Naive thymus-derived CD4-positive, alpha-beta T cell (primary cell): ENCODE measurements at regions not wholly inside any gene's neighbourhood (a gene's known extent, or its start where the extent isn't known, plus 50 kb on each side); places are given as distances from the start of the nearest gene placed in this dataset.

Source experiments
- ATAC-seq: fragments of 150-1000 bp; cut with Tn5 transposase; 2 replicates; pipeline ENCODE4 v1.10.0; 2021; ENCODE audit warnings: mild to moderate bottlenecking, moderate library complexity
- CTCF ChIA-PET: fragments of 350-600 bp; sonication (Branson Sonifier 250); formaldehyde crosslinking; loops from one replicate; lab custom pipeline; 2021; ENCODE audit warnings: antibody characterized with exemption; lab: Charles Lee
- POLR2A ChIA-PET: fragments of 350-600 bp; sonication (Branson Sonifier 250); formaldehyde crosslinking; loops from one replicate; lab custom pipeline; 2021; ENCODE audit warnings: antibody characterized with exemption, inconsistent platforms; lab: Charles Lee
- DNase-seq, 9 donors: peaks; one replicate each; pipeline versions ENCODE4 v3.0.0 to v3.0.0-alpha.2; 2020 to 2022; ENCODE audit warnings: mixed read lengths in 1 of 9
- H3K27ac ChIP-seq: one replicate; pipeline ENCODE4 v1.7.0; 2013; ENCODE audit warnings: mild to moderate bottlenecking, low read depth, low read length, moderate library complexity
- H3K27me3 ChIP-seq, 2 donors: one replicate each; pipeline ENCODE4 v1.7.0; 2013; ENCODE audit warnings: low read length in 2 of 2, mild to moderate bottlenecking in 2 of 2, moderate library complexity in 2 of 2; ENCODE audit not compliant: control insufficient read depth in 2 of 2, insufficient read depth in 2 of 2
- H3K36me3 ChIP-seq, 3 experiments: 1 replicate in 2 of 3; 2 replicates in 1 of 3; pipeline ENCODE4 v1.7.0; 2013; ENCODE audit warnings: low read length in 3 of 3, mild to moderate bottlenecking in 3 of 3, moderate library complexity in 1 of 3; ENCODE audit not compliant: insufficient read depth in 3 of 3, control insufficient read depth in 2 of 3
- H3K4me1 ChIP-seq, 2 donors: one replicate each; pipeline ENCODE4 v1.7.0; 2013; ENCODE audit warnings: low read length in 2 of 2, mild to moderate bottlenecking in 2 of 2, moderate library complexity in 1 of 2; ENCODE audit not compliant: control insufficient read depth in 2 of 2, insufficient read depth in 2 of 2
- H3K4me3 ChIP-seq: 2 replicates; pipeline ENCODE4 v1.7.0; 2013; ENCODE audit warnings: mild to moderate bottlenecking, low read length
- H3K9me3 ChIP-seq, 3 experiments: 1 replicate in 2 of 3; 2 replicates in 1 of 3; pipeline ENCODE4 v1.7.0; 2013; ENCODE audit warnings: low read length in 3 of 3; ENCODE audit not compliant: control insufficient read depth in 2 of 3
- H3K27ac Mint-ChIP-seq, 9 donors: one replicate each; pipeline ENCODE4 v1.8.0; 2020 to 2022; ENCODE audit warnings: mixed read lengths in 9 of 9, mild to moderate bottlenecking in 8 of 9, moderate library complexity in 5 of 9, inconsistent platforms in 2 of 9
- H3K27me3 Mint-ChIP-seq, 5 donors: one replicate each; pipeline ENCODE4 v1.8.0; 2021 to 2022; ENCODE audit warnings: mixed read lengths in 5 of 5, mild to moderate bottlenecking in 1 of 5
- H3K36me3 Mint-ChIP-seq, 5 donors: one replicate each; pipeline ENCODE4 v1.8.0; 2020 to 2022; ENCODE audit warnings: mixed read lengths in 5 of 5, mild to moderate bottlenecking in 3 of 5, inconsistent platforms in 1 of 5
- H3K4me1 Mint-ChIP-seq, 7 donors: one replicate each; pipeline ENCODE4 v1.8.0; 2020 to 2022; ENCODE audit warnings: mixed read lengths in 7 of 7, mild to moderate bottlenecking in 3 of 7, inconsistent platforms in 1 of 7
- H3K4me3 Mint-ChIP-seq, 10 donors: one replicate each; pipeline ENCODE4 v1.8.0; 2020 to 2022; ENCODE audit warnings: mild to moderate bottlenecking in 10 of 10, mixed read lengths in 10 of 10, moderate library complexity in 6 of 10, inconsistent platforms in 2 of 10
- H3K9me3 Mint-ChIP-seq, 11 donors: one replicate each; pipeline ENCODE4 v1.8.0; 2020 to 2022; ENCODE audit warnings: mixed read lengths in 11 of 11, mild to moderate bottlenecking in 4 of 11, inconsistent platforms in 1 of 11, moderate library complexity in 1 of 11
- intact Hi-C, 2 donors: fragments of 100-400 bp; cut with micrococcal nuclease; formaldehyde crosslinking; loops; one replicate each; pipeline ENCODE4 v1.15.1; 2023

DNA sequence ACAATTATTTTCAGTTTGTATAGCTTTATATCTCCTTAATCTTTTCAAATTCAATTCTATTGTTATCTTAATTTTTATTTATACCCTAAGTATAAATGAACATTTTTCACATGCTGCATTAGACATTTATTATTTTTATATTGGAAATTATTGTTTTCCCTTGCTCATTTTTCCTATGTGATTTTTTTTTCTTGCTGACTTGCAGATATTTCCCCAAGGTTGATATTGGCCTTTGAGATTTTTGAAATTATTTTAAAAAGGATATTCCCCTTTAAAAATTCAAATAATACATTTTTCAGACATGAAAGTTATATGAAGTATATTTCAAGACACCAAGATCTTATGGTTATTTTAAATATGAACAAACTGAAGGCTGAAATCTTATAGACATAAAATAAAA lies 234.2 kb downstream of the TRIM36 start:
- Histone ChIP-seq H3K4me1 (no peaks in the 10 kb centered on the region), H3K27ac (no peak overlapping the region), H3K27me3 (no peaks in the 10 kb centered on the region), H3K9me3 (peaks cover 0 to 8% (median 0%) of the 10 kb centered on the region in 3 experiments), H3K4me3 (no peak overlapping the region), H3K36me3 (no peaks in the 10 kb centered on the region)
- Mint-ChIP-seq H3K4me3 (no peak overlapping the region), H3K9me3 (peaks cover 4 to 35% (median 16%) of the 10 kb centered on the region in 11 donors), H3K36me3 (peaks cover 0 to 7% (median 0%) of the 10 kb centered on the region in 5 donors), H3K27me3 (no peaks in the 10 kb centered on the region), H3K4me1 (no peaks in the 10 kb centered on the region), H3K27ac (no peak overlapping the region)
- ChIA-PET POLR2A (no interaction called here), CTCF (no interaction called here)
- ATAC-seq (no peak), DNase-seq (no peak)
- intact Hi-C loops, result no loop called here

DNA sequence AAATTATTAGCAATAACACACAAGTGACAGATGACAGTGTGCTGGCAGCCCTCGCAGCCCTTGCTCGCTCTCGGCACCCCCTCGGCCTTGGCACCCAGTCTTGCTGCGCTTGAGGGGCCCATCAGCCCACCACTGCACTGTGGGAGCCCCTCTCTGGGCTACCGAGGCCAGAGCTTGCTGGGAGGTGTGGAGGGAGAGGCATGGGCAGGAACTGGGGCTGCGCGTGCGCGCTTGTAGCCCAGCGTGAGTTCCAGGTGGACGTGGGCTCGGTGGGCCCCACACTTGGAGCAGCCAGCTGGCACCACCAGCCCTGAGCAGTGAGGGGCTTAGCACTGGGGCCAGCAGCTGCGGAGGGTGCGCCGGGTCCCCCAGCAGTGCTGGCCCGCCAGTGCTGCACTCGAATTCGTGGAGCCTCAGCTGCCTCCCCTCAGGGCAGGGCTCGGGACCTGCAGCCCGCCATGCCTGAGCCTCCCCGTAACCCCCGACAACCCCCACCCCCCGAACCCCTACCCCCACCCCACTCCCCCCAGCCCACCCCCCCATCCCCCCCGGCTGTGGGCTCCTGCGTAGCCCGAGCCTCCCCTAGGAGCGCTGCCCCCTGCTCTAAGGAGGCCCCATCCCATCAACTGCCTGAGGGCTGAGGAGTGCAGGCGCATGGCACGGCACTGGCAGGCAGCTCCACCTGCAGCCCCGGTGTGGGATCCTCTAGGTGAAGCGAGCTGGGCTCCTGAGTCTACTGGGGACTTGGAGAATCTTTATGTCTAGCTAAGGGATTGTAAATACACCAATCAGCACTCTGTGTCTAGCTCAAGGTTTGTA lies 240.9 kb downstream of the TRIM36 start:
- ChIA-PET POLR2A (no interaction called here), CTCF (no interaction called here)
- no peaks in the 10 kb centered on the region for H3K27me3 Mint-ChIP-seq
- no peak overlapping the region for H3K4me3 Mint-ChIP-seq
- Histone ChIP-seq H3K9me3 (no peaks in the 10 kb centered on the region), H3K4me3 (no peak overlapping the region), H3K36me3 (no peaks in the 10 kb centered on the region), H3K27ac (no peak overlapping the region), H3K27me3 (no peaks in the 10 kb centered on the region), H3K4me1 (no peaks in the 10 kb centered on the region)
- no peak for DNase-seq
- no peak overlapping the region for H3K27ac Mint-ChIP-seq
- no peaks in the 10 kb centered on the region for H3K36me3 Mint-ChIP-seq
- intact Hi-C loops, result no loop called here
- H3K4me1 Mint-ChIP-seq, result peaks cover 0 to 2% (median 0%) of the 10 kb centered on the region in 7 donors
- H3K9me3 Mint-ChIP-seq, result peaks cover 0 to 5% (median 0%) of the 10 kb centered on the region in 11 donors
- no peak for ATAC-seq

DNA sequence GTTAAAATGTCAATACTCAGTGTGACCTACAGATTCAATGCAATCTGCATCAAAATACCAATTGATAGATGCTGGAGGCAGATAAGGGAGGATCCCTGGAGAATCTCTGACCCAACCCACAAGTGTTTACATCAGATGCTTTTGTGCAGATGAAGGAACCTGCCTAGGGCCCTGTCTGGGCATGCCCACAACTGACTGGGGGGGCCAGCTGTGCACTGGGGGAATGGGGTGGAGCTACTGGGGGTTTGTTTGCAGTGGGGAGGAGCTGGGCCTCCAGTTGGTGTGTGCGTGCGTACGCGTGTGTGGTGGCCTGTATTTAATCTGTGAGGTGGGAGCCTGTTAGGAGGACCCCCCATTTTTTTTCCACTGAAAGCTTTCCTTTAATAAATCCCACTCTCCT lies 244.9 kb downstream of the TRIM36 start:
- POLR2A ChIA-PET, result no interaction called here

DNA sequence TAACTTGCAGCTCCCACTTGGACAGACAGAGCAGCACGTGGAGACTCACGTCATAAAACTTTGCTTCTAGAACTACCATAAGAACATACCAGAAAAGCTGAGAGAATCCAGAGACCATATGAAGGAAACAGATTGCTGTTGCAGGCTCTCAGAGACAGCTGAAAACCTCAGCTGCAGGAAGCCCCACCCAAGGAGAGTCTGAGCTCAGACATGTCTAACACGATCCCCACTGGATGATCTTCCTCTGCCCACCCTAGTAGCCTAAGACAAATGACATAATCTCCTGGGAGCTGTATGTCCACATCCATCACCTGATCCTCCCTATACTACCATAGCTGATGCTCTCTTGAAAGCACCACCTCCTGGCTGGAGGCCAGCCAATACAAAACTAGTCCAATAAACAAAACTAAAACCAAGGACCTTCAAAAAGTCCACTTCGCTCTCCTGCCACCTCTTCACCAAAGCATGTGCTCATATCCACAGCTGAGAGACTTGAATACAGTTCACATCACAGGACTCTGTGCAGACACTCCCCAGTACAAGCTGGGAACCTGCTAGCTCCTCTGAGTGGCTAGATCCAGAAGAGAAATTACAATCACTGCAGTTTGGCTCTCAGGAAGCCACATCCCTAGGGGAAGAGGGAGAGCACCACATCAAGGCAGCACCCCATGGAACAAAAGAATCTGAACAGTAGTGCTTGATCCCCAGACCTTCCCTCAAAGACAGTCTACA lies 257.4 kb downstream of the TRIM36 start:
- Mint-ChIP-seq H3K36me3 (no peaks in the 10 kb centered on the region), H3K4me1 (no peaks in the 10 kb centered on the region), H3K4me3 (no peak overlapping the region), H3K9me3 (peaks cover 0 to 29% (median 15%) of the 10 kb centered on the region in 11 donors), H3K27me3 (no peaks in the 10 kb centered on the region), H3K27ac (no peak overlapping the region)
- H3K4me1 ChIP-seq, result no peaks in the 10 kb centered on the region
- H3K36me3 ChIP-seq, result no peaks in the 10 kb centered on the region
- ATAC-seq (no peak), DNase-seq (no peak)
- intact Hi-C loops, result no loop called here
- no peak overlapping the region for H3K27ac ChIP-seq
- ChIA-PET CTCF (no interaction called here), POLR2A (no interaction called here)
- H3K9me3 ChIP-seq, result no peaks in the 10 kb centered on the region
- no peak overlapping the region for H3K4me3 ChIP-seq
- H3K27me3 ChIP-seq, result no peaks in the 10 kb centered on the region

More for the DNA sequence above, 244.9 kb downstream of the TRIM36 start:
- H3K36me3 ChIP-seq, result no peaks in the 10 kb centered on the region
- H3K27me3 ChIP-seq, result no peaks in the 10 kb centered on the region
- peaks cover 0 to 2% (median 0%) of the 10 kb centered on the region in 5 donors for H3K27me3 Mint-ChIP-seq
- peaks cover 0 to 12% (median 5%) of the 10 kb centered on the region in 11 donors for H3K9me3 Mint-ChIP-seq
- no peak overlapping the region for H3K4me3 ChIP-seq
- no peak overlapping the region for H3K4me3 Mint-ChIP-seq
- H3K36me3 Mint-ChIP-seq, result no peaks in the 10 kb centered on the region
- no peak overlapping the region for H3K27ac Mint-ChIP-seq
- no peak overlapping the region for H3K27ac ChIP-seq
- peaks cover 0 to 2% (median 0%) of the 10 kb centered on the region in 7 donors for H3K4me1 Mint-ChIP-seq
- ATAC-seq (no peak), DNase-seq (no peak)
- no peaks in the 10 kb centered on the region for H3K4me1 ChIP-seq
- no peaks in the 10 kb centered on the region for H3K9me3 ChIP-seq
- CTCF ChIA-PET, result no interaction called here
- intact Hi-C loops, result no loop called here

DNA sequence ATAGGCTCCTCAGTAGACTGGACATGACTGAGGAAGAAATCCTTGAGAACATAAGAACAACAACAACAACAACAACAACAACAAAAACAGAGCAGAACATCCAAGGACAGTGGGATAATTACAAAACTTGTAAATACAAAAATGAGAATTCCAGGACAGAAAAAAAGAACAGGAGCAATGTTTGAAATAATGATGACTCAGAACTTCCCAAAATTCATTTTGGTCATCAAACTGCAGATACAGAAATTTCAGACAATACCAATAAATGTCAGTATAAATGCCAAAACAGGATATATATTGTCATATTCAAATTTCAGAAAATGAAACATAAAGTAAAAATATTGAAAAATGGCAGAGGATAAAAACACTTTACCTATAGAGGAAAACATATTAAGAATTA lies 259.0 kb downstream of the TRIM36 start:
- Histone ChIP-seq H3K9me3 (no peaks in the 10 kb centered on the region), H3K36me3 (no peaks in the 10 kb centered on the region), H3K4me3 (no peak overlapping the region), H3K4me1 (no peaks in the 10 kb centered on the region), H3K27ac (no peak overlapping the region), H3K27me3 (no peaks in the 10 kb centered on the region)
- peaks cover 0 to 35% (median 17%) of the 10 kb centered on the region in 11 donors for H3K9me3 Mint-ChIP-seq
- no peak overlapping the region for H3K27ac Mint-ChIP-seq
- ChIA-PET POLR2A (no interaction called here), CTCF (no interaction called here)
- no peaks in the 10 kb centered on the region for H3K36me3 Mint-ChIP-seq
- no peaks in the 10 kb centered on the region for H3K27me3 Mint-ChIP-seq
- no peak overlapping the region for H3K4me3 Mint-ChIP-seq
- intact Hi-C loops, result no loop called here
- no peak for ATAC-seq
- H3K4me1 Mint-ChIP-seq, result no peaks in the 10 kb centered on the region
- DNase-seq, result no peak

DNA sequence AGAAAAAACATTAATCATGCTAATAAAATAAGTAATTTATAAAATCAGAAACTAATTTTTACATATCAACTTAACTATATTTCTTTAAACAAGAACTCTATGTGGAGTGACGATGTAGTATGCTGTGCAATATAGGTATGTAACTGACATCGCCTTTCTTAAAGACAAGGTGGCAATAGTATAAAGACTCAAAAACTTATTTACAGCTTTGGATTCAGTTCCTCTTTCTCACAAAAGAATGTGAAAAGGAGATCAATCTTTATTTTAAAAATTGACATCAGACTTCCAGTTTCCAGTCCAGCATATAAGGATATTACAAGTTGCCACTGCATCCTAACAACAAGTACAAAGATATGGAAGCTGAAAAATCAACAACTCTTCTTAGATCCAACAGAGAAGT lies 260.3 kb downstream of the TRIM36 start:
- ChIA-PET POLR2A (no interaction called here), CTCF (no interaction called here)
- H3K27me3 Mint-ChIP-seq, result no peaks in the 10 kb centered on the region
- no peak overlapping the region for H3K27ac Mint-ChIP-seq
- no peaks in the 10 kb centered on the region for H3K4me1 ChIP-seq
- H3K9me3 Mint-ChIP-seq, result peaks cover 0 to 35% (median 14%) of the 10 kb centered on the region in 11 donors
- H3K4me3 Mint-ChIP-seq, result no peak overlapping the region
- intact Hi-C loops, result no loop called here
- H3K36me3 Mint-ChIP-seq, result no peaks in the 10 kb centered on the region
- no peaks in the 10 kb centered on the region for H3K27me3 ChIP-seq
- no peak overlapping the region for H3K27ac ChIP-seq
- no peaks in the 10 kb centered on the region for H3K9me3 ChIP-seq
- H3K36me3 ChIP-seq, result no peaks in the 10 kb centered on the region
- no peak overlapping the region for H3K4me3 ChIP-seq
- no peak for ATAC-seq
- no peaks in the 10 kb centered on the region for H3K4me1 Mint-ChIP-seq
- no peak for DNase-seq
